ENCODE measurements at regions not wholly inside any gene's neighbourhood (a gene's known extent, or its start where the extent isn't known, plus 50 kb on each side); places are given as distances from the start of the nearest gene placed in this dataset.

DNA sequence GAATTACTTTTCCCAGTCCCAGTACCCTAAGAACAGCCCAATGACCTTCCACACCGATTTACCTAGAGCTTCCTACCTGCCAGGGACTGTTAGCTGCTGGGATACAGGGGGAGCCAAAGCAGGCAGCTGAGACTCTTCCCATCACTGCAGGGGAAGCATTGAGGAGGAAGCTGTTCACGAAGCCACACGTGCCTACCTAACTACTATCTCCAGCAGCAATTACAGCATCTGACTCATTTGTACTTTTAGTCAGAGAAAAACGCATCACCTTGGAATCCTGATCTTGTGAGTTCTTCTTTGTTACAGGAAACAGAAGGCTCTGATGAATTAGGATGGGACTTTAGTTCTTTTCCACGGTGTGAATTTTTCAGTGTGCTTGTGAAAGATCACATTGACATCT is 113.7 kb upstream of the DHX40 start:
- Histone ChIP-seq H3K27me3 (ENCODE audit: control insufficient read depth, insufficient read depth, low read length) (no peaks in the 10 kb centered on the region), H3K4me3 (ENCODE audit: low read depth, low read length) (no peak overlapping the region), H3K9me3 (ENCODE audit: control insufficient read depth, insufficient read depth, low read length) (no peaks in the 10 kb centered on the region), H3K27ac (ENCODE audit: low read depth, low read length) (no peak overlapping the region)
- ChIA-PET CTCF (interaction anchor here (1.2 to 2.7 kb wide), 3 partner anchors 10 to 122 kb away, joined by 3 to 16 read pairs (median 5); no protein-coding TSS in a partner anchor), POLR2A (no interaction called here)
- no peak for DNase-seq (ENCODE audit: low read depth, low spot score)
- TF ChIP-seq, protein P1, sequence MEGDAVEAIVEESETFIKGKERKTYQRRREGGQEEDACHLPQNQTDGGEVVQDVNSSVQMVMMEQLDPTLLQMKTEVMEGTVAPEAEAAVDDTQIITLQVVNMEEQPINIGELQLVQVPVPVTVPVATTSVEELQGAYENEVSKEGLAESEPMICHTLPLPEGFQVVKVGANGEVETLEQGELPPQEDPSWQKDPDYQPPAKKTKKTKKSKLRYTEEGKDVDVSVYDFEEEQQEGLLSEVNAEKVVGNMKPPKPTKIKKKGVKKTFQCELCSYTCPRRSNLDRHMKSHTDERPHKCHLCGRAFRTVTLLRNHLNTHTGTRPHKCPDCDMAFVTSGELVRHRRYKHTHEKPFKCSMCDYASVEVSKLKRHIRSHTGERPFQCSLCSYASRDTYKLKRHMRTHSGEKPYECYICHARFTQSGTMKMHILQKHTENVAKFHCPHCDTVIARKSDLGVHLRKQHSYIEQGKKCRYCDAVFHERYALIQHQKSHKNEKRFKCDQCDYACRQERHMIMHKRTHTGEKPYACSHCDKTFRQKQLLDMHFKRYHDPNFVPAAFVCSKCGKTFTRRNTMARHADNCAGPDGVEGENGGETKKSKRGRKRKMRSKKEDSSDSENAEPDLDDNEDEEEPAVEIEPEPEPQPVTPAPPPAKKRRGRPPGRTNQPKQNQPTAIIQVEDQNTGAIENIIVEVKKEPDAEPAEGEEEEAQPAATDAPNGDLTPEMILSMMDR (IDR thresholded peaks at IDR 0.05; ENCODE audit: low read depth, low read length): no peak

DNA sequence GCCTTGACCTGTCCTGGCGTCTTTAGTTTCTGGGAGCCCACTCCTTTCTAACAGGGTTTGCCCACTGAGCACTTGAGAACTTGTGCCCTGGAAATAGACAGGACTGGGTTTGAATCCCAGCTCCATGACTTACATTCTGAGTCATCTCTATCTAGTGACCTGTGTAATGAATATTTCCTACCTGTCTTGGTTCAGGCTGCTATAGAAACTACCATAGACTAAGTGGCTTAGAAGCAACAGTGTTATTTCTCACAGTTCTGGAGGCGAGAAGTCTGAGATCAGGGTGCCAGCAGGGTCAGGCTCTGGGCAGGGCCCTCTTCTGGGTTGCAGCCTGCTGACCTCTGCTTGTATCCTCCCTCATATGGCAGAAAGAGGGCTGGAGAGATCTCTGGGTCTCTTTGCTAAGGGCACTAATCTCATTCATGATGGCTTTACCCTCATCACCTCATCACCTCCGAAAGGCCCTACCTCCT is 110.7 kb upstream of the DHX40 start:
- TF ChIP-seq, protein P1 (IDR thresholded peaks at IDR 0.05; ENCODE audit: low read depth, low read length): no peak
- no peak overlapping the region for H3K27ac ChIP-seq (ENCODE audit: low read depth, low read length)
- CTCF ChIA-PET: interaction anchor here (0.7 kb wide), 1 partner anchor 13 kb away, joined by 3 read pairs; no protein-coding TSS in a partner anchor
- DNase-seq (ENCODE audit: low read depth, low spot score): no peak
- H3K27me3 ChIP-seq (ENCODE audit: control insufficient read depth, insufficient read depth, low read length): no peaks in the 10 kb centered on the region
- H3K9me3 ChIP-seq (ENCODE audit: control insufficient read depth, insufficient read depth, low read length): no peaks in the 10 kb centered on the region
- no peak overlapping the region for H3K4me3 ChIP-seq (ENCODE audit: low read depth, low read length)
- POLR2A ChIA-PET: no interaction called here

DNA sequence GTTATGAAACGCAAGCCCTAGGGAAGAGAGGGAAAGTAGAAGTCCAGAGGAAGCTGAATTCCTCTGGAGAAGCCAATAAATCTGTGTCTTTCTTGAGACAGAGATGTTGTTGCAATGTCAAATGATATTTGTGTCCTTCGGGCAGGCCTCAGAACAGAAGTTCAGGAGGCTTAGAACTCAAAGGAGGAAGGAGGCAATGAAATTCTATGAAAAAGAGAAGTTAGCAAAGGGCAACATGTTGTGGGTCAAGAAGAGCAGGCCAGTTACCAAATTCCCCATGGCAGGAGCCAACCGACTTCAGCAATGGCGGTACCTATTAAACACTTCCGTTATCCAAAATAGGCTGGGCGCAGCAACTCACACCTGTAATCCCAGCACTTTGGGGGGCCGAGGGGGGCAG is 109.0 kb upstream of the DHX40 start:
- ChIA-PET CTCF (no interaction called here), POLR2A (no interaction called here)
- TF ChIP-seq, protein P1 (IDR thresholded peaks at IDR 0.05; ENCODE audit: low read depth, low read length): no peak
- no peak overlapping the region for H3K4me3 ChIP-seq (ENCODE audit: low read depth, low read length)
- H3K27me3 ChIP-seq (ENCODE audit: control insufficient read depth, insufficient read depth, low read length): peaks cover 3% of the 10 kb centered on the region
- H3K9me3 ChIP-seq (ENCODE audit: control insufficient read depth, insufficient read depth, low read length): no peaks in the 10 kb centered on the region
- no peak for DNase-seq (ENCODE audit: low read depth, low spot score)
- no peak overlapping the region for H3K27ac ChIP-seq (ENCODE audit: low read depth, low read length)

DNA sequence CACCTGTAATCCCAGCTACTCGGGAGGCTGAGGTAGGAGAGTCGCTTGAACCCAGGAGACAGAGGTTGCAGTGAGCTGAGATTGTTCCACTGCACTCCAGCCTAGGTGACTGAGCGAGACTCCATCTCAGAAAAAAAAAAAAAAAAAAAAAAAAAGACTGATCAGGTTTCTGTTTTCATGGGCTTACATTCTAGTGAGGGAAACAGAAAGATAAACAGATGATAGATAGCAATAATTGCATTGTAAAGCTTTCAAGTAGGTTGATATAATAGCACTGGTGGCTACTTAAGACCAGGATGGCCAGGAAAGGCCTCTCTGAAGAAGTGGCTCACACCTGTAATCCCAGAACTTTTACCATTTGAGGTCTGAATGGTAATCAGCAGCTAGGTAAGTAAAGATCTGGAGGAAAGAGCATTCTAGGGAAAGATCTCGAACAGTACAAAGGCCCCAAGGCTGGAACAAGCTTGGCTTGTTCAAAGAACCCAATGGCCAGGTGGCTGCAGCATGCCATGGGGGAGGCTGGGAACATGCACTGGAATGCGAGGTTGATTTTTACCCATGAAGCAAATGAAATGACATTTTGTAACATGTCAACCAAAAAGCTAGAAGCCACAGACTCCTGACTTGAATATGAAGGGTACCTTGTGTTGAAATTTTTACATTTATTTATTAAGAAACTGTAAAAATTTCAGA is 108.3 kb upstream of the DHX40 start:
- ChIA-PET POLR2A (no interaction called here), CTCF (interaction anchor here (0.7 kb wide), 2 partner anchors 65 to 141 kb away, joined by 5 to 8 read pairs; no protein-coding TSS in a partner anchor)
- TF ChIP-seq, protein P1 (IDR thresholded peaks at IDR 0.05; ENCODE audit: low read depth, low read length): no peak
- Histone ChIP-seq H3K4me3 (ENCODE audit: low read depth, low read length) (no peak overlapping the region), H3K27me3 (ENCODE audit: control insufficient read depth, insufficient read depth, low read length) (peaks cover 5% of the 10 kb centered on the region), H3K9me3 (ENCODE audit: control insufficient read depth, insufficient read depth, low read length) (no peaks in the 10 kb centered on the region), H3K27ac (ENCODE audit: low read depth, low read length) (no peak overlapping the region)
- no peak for DNase-seq (ENCODE audit: low read depth, low spot score)

DNA sequence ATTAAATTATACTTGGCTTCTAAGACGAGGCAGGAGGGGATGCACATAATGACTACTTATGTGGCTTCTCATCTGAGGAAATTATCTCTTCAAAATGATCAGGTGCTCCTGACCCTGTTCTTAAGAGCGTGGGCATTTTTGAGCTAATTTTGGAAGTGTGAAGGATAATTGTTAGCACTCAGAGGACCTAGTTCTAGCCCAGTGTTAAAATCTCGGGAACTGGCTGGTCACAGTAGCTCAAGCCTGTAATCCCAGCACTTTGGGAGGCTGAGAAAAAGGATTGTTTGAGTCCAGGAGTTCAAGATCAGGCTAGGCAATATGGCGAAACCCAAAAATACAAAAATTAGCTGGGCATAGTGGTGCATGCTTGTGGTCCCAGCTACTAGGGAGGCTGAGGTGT is 103.0 kb upstream of the DHX40 start:
- Histone ChIP-seq H3K9me3 (ENCODE audit: control insufficient read depth, insufficient read depth, low read length) (no peaks in the 10 kb centered on the region), H3K27me3 (ENCODE audit: control insufficient read depth, insufficient read depth, low read length) (peaks cover 7% of the 10 kb centered on the region), H3K4me3 (ENCODE audit: low read depth, low read length) (no peak overlapping the region), H3K27ac (ENCODE audit: low read depth, low read length) (no peak overlapping the region)
- DNase-seq (ENCODE audit: low read depth, low spot score): no peak
- POLR2A ChIA-PET: interaction anchor here (0.6 kb wide), 1 partner anchor 164 kb away, joined by 3 read pairs; no protein-coding TSS in a partner anchor
- TF ChIP-seq, protein P1 (IDR thresholded peaks at IDR 0.05; ENCODE audit: low read depth, low read length): no peak
- CTCF ChIA-PET: interaction anchor here (2.1 kb wide), 1 partner anchor 20 kb away, joined by 8 read pairs; no protein-coding TSS in a partner anchor
